GM21528 (cell line): ENCODE measurements at regions not wholly inside any gene's neighbourhood (a gene's known extent, or its start where the extent isn't known, plus 50 kb on each side); places are given as distances from the start of the nearest gene placed in this dataset.

Experiments
- ATAC-seq: cut with Tn5 transposase; IDR thresholded peaks from one replicate; pipeline ENCODE4 v1.9.1; 2021; ENCODE audit warnings: mild to moderate bottlenecking, moderate library complexity; ENCODE audit not compliant: unreplicated experiment, low FRiP score

GRCh38 chr10:78860260-78860914 is 208.4 kb upstream of the ZMIZ1 start:
- no peak for ATAC-seq

GRCh38 chr10:78861529-78862327 is 207.0 kb upstream of the ZMIZ1 start:
- ATAC-seq = no peak

- ATAC-seq = no peak
These were observed 206.5 kb upstream of the ZMIZ1 start for GRCh38 chr10:78862328-78862640.

- no peak for ATAC-seq
These were observed 205.4 kb upstream of the ZMIZ1 start for GRCh38 chr10:78863140-78863905.

GRCh38 chr10:78863906-78864239 is 204.9 kb upstream of the ZMIZ1 start:
- ATAC-seq = no peak

GRCh38 chr10:78864761-78865537 is 203.8 kb upstream of the ZMIZ1 start:
- no peak for ATAC-seq

- no peak for ATAC-seq
These were observed 203.3 kb upstream of the ZMIZ1 start for GRCh38 chr10:78865538-78865875.

- no peak for ATAC-seq
These were observed 202.6 kb upstream of the ZMIZ1 start for GRCh38 chr10:78865931-78866717.

GRCh38 chr10:78866731-78867554 is 201.8 kb upstream of the ZMIZ1 start:
- no peak for ATAC-seq

GRCh38 chr10:78867555-78867939 is 201.2 kb upstream of the ZMIZ1 start:
- no peak for ATAC-seq

- ATAC-seq = no peak
These were observed 200.7 kb upstream of the ZMIZ1 start for GRCh38 chr10:78868048-78868447.

- no peak for ATAC-seq
These were observed 200.3 kb upstream of the ZMIZ1 start for GRCh38 chr10:78868456-78868855.

GRCh38 chr10:78868861-78869260 is 199.9 kb upstream of the ZMIZ1 start:
- no peak for ATAC-seq

- no peak for ATAC-seq
These were observed 199.0 kb upstream of the ZMIZ1 start for GRCh38 chr10:78869508-78870454.

GRCh38 chr10:78870458-78870857 is 198.3 kb upstream of the ZMIZ1 start:
- no peak for ATAC-seq

- ATAC-seq = no peak
These were observed 197.0 kb upstream of the ZMIZ1 start for GRCh38 chr10:78871796-78872195.

- no peak for ATAC-seq
These were observed 195.4 kb upstream of the ZMIZ1 start for GRCh38 chr10:78873413-78873812.

GRCh38 chr10:78875331-78875877 is 193.4 kb upstream of the ZMIZ1 start:
- ATAC-seq = no peak
